Body of pancreas (tissue), 4 donors: ENCODE measurements at regions not wholly inside any gene's neighbourhood (a gene's known extent, or its start where the extent isn't known, plus 50 kb on each side); places are given as distances from the start of the nearest gene placed in this dataset.

Experiments
- CTCF ChIP-seq, 7 experiments: fragments of 450-650 bp in 4 of 7; fragments of 200-600 bp in 3 of 7; sonication (generic) in 3 of 7; IDR thresholded peaks; one replicate each; pipeline ENCODE4 v1.5.1; 2016 to 2019; ENCODE audit warnings: antibody characterized with exemption in 7 of 7
- POLR2A ChIP-seq, 3 donors: fragments of 450-650 bp; IDR thresholded peaks; one replicate each; pipeline ENCODE4 v1.6.1; 2016; ENCODE audit warnings: antibody characterized with exemption in 3 of 3, mild to moderate bottlenecking in 2 of 3

GRCh38 chr6:90387383-90387775 is 90.7 kb upstream of the BACH2 start:
- TF ChIP-seq CTCF (IDR thresholded peaks at IDR 0.05) = no peak
- TF ChIP-seq POLR2A (IDR thresholded peaks at IDR 0.05) = no peak
